Hematopoietic multipotent progenitor cell (in vitro differentiated cells): ENCODE measurements at regions not wholly inside any gene's neighbourhood (a gene's known extent, or its start where the extent isn't known, plus 50 kb on each side); places are given as distances from the start of the nearest gene placed in this dataset.
"Not testable (repeated sequence)": the region's sequence is repeated elsewhere in the genome, so short reads cannot be mapped to it uniquely, and the experiment has no call there.

Experiments
- DNase-seq, 3 donors: peaks; one replicate each; pipeline ENCODE4 v3.0.0-alpha.2; 2011 to 2015; ENCODE audit warnings: low read depth in 2 of 3, low spot score in 2 of 3

DNA sequence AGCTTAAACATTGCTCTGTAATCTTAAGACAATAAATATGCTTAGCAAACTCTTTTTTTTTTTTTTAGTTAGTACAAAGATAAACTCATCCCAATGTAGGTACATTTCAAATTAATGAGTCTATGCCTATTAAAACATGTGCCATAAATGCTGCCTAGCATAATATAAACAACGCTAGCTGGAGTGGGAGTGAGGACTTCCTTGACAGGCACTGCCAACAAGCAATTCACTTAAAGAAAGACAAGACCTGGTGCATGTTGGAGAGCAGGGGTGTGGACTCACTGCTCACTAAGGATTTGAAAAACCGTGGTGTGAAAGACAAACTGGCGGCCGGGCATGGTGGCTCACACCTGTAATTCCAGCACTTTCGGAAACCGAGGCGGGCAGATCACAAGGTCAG is 187.2 kb upstream of the RGS6 start:
- no peak for DNase-seq

DNA sequence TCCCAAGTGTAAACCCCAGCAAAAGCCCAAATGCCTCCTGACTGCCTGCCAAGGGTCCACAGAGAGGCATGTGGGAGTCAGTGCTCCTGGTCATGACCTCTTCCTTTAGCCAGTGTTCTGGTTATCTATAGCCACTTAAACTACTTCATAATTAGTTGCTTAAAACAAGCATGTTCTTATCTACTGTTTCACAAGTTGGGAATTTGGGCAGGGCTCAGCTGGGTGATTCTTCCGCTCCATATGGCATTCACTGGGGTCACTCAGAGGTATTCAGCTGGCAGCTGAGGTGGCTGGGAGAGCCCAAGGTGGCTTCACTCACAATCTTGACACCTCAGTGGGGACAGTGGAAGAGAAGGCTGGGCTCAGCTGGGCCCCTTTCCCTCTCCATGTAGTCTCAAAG is 184.0 kb upstream of the RGS6 start:
- no peak for DNase-seq

DNA sequence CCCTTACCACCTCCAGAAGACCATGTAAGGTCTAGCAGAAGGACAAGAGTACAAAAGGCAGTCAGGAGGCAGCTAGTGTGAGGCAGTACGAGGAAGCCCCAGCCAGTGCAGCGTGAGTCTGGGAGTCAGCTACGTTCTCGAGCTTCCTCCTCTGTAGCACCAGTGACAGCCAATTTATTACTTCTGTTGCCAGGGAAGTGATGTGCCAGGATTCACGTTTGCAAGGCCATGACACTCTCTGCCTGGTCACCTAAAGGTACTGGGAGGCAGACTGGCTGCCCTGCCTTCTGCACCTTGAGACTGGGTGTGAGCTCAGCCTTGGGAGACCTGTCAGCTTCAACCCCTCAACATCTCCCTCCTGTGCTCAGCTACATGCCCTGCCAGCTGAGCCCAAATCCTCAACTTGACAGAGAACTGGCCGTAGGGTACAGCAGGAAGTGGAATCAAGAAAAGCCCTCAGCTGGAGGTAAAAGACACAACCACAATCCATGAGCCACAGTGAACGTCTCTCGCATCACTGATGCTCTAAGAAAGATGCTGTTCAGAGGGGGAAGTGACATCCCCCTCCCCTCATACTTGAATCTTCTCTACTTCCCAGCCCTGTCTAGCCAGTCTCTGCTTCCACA is 182.5 kb upstream of the RGS6 start:
- peak in 2 of 3 donors; percentile 13 to 63 for DNase-seq

DNA sequence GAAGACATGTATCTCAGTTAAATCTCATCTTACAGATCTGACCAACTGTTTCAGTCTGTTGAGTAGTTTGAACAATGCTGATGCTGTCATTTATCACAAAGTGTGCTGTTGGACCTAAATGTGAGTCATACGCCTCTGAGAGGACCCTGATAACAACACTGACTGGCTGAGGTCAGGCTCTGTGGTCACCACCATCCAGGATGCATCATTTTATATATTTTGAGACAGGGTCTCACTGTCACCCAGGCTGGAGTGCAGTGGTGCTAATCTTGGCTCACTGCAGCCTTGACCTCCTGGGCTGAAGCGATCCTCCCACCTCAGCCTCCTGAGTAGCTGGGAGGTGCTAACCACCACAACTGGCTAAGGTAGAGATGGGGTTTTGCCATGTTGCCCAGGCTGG is 181.0 kb upstream of the RGS6 start:
- DNase-seq: peak in 2 of 3 donors; percentile 20 to 26

DNA sequence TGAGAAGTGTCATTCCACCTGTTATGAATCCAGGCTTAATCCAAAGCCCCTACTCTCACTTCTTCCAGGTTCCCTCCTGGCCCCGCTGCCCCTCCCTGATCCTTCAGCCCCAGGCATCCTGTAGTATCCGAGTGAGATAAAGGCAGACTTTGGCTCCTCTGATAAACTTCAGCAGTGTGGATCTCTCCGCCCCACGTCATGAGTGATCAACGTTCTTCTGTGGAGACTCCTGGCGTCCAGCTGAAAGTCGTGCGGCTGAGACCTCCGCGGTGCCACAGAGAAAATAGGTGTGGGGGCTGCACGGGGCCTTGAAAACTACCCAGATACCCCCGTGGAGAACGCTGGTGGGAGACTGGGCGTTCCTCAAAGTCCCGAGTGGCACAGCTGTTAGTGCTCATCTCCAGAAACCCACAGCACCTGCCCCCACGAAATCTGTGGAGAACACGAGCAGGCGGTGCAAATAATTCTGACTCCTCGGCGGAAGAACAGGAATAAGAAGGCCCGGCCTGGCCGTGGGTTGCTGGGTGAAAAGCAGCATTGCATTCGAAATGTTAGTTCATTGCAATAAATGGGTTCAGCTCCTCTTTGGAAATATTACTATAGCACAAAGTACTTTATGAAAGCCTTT is 180.0 kb upstream of the RGS6 start:
- no peak for DNase-seq

DNA sequence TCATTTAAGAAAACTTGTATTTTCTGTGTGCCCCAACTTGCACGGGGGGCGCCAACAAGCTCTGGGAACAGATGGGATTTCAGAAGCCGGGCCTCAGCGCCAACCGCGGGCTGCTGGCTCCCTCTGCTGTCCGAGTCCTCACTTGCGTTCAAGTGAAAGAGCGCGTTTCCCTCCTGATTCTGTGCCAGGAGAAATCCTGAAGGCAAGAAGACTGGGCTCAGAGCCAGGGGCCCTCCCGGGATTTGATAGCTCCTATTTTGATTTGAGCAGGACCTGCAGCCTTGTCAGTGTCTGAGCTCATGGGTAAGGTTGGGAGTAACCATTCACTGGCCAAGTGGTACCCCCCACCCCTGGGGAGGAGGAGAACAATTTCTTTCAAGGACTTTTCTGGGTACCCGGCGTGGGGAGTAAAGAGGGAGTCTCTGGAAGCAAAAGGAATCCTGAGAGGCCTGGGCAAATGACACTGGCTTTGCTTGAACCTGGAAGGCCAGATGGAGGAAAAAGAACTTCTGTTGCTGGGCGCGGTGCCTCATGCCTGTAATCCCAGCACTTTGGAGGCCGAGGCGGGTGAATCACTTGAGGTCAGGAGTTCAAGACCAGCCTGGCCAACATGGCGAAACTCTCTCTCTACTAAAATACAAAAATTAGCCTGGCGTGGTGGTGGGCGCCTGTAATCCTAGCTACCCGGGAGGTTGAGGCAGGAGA is 179.0 kb upstream of the RGS6 start:
- peak; percentile 44 to 74 (median 63) for DNase-seq

DNA sequence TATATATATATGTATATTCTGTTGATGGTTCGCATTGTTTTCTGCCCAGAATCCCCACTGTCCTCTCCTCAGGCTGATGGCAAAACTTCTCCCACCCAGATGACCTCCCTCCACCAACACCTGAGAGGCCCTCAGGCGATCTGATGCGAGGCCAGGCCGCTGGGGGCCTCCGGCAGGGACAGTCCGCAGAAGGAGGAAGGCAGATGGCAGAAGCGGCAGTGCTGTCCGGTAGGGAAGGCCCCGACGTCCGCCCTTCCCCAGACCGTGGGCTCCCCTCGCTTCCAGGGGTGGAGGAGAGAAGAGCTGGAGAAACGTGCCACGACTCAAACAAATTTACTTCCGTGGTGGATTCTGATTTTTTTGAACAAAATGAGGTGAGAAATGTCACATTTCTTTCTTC is 178.3 kb upstream of the RGS6 start:
- DNase-seq: no peak

DNA sequence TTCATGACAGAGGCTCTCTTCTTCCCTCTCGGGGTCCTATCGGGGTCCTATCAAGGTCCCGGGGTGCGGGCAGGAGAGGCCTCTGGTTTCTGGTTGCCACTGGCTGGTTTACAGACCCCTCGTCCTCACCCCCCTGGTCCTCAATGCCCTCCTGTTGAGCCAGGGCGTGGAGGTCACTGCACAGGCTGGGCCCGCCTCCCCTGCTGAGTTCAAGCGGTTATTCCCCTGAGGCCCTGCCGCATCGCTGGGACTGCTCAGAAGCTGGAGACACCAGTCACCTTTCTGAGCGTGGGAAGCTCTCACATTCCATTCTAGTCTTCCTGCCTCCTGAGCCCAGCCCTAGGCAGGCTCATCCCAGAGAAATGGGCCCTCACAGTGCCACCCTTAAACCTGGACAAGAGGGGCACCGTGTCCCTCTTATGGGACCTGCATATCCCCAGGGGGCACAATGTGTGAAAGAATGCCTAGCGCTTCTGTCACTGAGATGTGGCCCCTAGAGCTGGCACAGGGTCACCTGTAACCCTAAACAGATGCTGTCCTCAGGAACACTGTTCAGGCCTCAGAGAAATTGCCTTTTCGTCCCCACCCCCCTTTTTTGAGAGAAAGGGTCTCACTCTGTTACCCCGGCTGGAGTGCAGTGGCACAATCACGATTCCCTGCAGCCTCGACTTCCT is 177.7 kb upstream of the RGS6 start:
- DNase-seq: no peak

DNA sequence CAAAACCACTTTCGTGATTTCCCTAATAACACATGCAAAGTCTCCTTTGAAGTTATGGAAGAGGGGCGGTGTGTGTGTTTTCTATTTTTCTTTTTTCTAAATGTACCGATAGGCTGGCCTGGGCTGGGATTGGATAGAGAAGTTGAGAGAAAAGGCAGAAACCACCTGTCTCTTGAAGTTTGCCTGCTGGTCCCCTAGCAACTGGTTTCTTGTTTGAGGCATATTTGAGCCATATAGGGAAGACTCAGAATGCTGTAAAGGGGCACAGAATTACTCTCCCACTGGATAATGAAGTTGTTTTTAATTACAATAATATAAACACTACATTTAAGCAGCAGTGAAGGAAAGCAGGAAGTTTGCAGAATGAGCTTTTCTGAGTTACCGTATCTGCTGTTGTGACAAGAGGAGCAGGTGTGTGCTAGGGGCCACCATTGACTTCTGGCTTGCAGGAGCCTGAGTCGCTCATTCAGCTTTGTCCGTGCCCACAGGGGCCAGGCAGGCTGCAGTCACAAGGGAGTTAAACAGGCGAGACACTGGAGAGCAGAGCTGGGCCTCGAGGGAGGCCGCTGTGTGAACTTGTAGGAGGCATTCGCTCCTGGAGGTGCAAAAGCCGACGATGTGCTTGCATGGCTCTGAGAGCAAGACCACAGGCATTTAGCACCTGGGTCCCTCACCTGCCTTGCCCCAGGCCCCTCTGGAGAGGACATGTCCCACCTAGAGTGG is 173.8 kb upstream of the RGS6 start:
- peak in 1 of 3 donors; percentile 30 for DNase-seq

DNA sequence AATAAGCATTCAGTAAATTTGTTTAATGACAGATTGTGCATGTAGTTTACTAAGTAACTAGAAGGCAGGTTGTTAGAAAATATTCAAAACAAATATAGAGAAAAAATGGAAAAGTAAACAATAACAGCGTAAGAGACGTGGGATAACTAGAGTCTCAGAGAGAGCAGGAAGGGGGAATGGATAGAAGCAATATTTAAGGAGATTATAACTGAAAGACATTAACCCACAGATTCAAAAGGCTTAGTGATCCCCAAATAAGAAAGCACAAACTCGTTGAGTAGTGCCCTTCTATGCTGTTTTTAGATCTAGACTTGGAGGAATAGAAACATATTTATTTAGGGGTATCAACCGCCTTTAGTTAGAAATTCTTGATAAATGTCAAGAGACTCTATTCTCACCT is 169.7 kb upstream of the RGS6 start:
- no peak for DNase-seq

DNA sequence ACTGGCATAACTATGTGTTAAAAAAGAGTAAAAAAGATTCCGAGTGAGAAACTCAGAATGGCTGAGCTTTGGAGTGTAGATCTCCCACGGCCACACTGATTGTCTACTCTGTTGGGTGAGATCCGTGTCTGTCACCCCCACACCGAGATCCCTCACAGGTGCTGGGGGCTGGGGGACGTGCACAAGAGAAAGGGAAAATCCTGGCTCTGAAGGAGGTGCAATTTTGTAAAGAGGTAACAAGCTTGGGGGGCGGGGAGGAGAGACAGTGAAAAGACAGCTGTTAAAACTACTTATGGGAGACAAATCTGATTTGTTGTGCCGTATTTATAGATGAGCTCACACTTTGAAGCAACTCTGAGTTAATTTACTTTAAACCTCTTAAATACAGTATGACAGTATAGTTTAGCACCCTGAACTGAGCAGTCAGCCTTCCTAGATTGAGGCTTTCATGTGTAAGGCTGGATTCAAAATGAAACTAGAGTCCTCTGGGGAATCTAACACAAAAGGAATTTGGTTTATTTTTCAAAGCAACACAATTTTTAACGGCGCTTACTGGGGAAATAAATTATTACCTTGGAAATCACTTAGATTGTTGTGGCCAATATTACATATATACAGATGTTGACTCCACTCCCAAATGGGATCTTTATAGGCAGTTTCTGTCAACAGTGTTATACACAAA is 167.4 kb upstream of the RGS6 start:
- DNase-seq: no peak

DNA sequence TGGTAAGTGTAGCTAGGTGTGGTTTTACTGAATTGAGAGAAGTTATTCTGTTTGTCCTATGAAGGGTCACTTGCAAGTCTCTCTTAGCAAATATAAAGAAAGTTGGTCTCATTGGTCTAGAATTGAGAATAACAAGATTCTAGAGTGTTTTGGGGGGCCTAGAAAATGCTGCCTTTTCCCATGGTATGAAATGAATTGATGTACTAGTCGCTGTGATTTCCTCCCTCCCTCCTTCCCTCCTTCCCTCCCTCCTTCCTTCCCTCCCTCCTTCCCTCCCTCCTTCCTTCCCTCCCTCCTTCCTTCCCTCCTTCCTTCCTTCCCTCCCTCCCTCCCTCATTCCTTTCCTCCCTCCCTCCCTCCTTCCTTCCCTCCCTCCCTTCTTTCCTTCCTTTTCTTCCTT is 166.7 kb upstream of the RGS6 start:
- no peak for DNase-seq

DNA sequence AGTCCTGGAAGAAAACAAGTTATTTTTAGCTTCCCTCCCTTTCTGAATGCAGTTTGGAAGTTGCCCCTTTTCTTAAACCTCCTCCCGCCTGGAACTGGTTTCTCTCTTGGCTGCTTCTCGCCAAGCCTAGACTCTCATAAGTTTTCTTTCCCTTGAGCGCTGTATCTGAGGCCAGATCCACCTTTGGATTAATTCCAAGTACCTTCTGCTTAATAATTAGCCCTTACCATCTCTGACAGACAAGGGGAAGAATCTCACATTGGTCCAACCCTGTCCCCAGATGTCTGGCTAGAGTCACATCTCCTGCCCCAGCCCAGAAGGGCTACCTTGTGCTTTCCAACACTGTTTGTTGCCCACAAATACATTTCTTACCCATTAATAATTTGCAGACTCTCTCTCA is 161.8 kb upstream of the RGS6 start:
- DNase-seq: no peak

DNA sequence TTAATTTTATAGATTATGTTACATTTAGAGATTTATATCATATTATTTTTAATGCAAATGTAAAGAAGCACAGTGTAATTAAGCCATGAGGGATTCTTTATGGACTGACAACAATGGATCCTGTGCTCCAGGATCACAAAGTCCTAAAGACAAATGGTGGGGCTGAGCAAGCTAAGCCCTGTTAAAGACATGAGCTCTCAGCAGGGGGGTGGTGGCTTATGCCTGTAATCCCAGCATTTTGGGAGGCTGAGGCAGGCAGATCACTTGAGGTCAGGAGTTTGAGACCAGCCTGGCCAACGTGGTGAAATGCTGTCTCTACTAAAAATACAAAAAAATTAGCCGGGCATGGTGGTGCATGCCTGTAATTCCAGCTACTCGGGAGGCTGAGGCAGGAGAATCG is 160.8 kb upstream of the RGS6 start:
- not testable (repeated sequence) for DNase-seq

DNA sequence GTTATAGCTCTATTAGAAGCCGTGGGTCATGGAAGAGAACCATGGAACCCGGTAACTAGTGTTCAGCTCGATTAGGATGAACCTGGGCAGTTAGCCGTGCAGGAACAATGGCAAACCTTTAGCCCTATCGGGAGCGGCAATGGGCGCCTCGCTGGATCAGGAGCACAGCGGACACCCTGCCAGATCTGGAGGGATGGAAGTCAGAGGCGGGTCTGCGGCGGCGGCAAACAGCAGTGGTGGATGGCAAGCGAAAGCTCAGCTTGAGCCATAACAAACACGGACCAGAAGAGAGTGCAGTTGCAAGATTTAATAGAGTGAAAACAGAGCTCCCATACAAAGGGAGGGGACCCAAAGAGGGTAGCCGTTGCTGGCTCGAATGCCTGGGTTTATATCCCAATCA is 160.2 kb upstream of the RGS6 start:
- DNase-seq: not testable (repeated sequence)

DNA sequence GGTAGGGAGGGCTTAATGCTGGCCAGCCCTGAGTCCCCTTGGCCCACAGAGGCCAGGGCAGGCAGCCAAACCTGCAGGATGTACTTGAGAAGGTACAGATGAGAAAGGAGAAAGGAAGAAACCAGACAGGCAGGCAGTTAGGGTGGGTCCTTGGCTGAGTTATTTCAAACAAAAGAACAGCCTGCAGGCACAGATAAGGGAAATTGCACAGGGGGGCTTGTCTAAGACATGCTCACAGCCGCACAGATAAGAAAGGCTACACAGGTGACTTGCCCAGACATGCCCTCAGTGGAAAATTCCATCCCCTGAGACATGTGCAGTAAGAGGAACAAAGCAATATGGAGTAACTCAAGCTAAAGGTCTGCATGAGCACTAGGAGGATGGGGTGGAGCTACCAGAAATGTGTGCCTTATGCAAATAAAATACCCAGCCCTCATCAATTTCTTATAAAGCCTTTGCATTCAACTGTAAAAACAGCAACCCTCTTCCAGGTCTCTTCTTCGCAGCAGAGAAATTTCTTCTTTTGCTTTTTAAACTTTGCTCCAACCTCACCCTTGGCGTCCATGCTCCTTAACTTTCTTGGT is 158.2 kb upstream of the RGS6 start:
- no peak for DNase-seq

DNA sequence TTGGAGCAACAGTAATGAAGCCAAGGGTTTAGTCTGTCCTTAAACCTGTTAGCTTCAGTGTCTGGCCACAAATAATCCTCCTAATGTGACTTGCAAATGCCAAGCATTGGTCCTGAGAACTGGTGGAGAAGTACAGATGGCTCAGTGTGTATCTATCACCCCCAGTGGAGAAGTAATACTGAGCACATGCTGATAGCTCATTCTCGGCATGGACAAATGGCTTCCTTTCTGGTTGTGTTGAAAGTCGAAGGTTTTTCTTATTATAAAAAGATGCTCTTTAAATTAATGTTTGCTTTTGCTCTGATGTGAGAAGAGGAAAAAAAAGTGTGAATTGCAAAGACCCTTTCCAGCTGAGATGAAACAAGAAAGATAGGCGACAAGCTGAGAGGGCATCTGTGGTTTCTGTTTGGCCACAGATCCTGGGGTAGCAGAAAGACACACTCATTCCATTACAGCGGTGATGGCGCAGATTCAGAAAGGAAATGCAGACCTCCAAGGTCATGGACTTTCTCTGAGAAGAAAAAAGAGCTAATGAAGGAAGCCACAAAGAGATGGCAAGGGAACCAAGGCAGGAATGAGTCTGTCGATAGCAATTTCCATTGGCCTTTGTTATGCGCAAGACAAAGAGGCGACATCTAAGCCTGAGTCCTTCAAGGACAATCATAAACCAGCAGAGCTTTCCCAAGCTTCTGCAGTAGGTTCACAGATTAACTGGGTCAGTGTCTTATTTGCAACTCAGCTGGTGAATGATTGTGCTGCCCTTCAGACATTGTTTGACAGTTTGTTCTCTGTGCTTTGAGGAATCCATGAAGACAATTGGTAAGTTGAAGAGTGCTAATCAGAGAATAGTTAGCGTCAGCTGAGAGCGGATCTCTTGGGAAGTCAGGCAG is 155.5 kb upstream of the RGS6 start:
- peak in 1 of 3 donors; percentile 49 for DNase-seq

DNA sequence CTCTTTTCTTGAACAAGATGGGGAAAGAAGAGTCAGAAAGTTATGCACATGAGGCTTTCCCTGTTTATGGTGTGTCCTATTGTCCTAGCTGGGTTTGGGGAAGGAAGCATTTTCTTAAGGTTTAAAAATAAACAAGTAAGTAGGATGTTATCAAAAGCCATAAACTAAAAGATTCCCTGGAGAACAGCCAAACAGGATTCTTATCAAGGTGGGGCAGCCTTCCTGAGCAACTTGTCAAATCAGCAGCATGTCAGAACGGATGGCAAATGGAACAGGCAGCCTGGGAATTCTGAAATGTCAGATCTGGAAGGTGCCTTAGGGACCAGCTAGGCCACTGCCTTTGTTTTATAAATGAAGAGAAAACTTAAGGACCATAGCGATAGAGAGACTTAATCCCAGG is 152.2 kb upstream of the RGS6 start:
- no peak for DNase-seq

DNA sequence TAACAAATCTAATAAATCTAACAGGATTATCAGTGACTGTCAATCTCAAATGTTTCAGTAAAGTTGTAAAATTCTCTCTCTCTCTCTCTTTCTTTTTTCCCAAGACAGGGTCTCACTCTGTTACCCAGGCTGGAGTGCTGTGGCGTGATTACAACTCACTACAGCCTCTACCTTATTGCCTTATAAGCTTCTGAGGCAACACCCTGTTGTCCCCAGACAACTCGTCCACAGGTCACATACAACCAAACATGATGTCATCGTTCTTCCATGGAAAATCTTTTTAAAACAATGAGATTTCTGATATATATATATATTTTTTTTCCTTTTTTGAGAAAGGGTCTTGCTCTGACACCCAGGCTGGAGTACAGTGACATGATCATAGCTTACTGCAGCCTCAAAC is 151.4 kb upstream of the RGS6 start:
- no peak for DNase-seq
